Gastrocnemius medialis (tissue), 4 donors: ENCODE measurements at regions not wholly inside any gene's neighbourhood (a gene's known extent, or its start where the extent isn't known, plus 50 kb on each side); places are given as distances from the start of the nearest gene placed in this dataset.

ENCODE experiments used
- POLR2A ChIP-seq, 2 donors: fragments of 450-650 bp; IDR thresholded peaks; one replicate each; pipeline ENCODE4 v1.6.1; 2017; ENCODE audit warnings: antibody characterized with exemption in 2 of 2, mild to moderate bottlenecking in 2 of 2, moderate library complexity in 2 of 2
- TF ChIP-seq, protein P1 (sequence below), 5 experiments: fragments of 450-650 bp in 3 of 5; fragments of 200-600 bp in 2 of 5; sonication (generic) in 2 of 5; IDR thresholded peaks in 4 of 5; conservative IDR thresholded peaks in 1 of 5; 1 replicate in 4 of 5; 2 replicates in 1 of 5; pipeline ENCODE4 v1.5.1; 2016 to 2019; ENCODE audit warnings: antibody characterized with exemption in 5 of 5, mild to moderate bottlenecking in 3 of 5, moderate library complexity in 3 of 5

DNA sequence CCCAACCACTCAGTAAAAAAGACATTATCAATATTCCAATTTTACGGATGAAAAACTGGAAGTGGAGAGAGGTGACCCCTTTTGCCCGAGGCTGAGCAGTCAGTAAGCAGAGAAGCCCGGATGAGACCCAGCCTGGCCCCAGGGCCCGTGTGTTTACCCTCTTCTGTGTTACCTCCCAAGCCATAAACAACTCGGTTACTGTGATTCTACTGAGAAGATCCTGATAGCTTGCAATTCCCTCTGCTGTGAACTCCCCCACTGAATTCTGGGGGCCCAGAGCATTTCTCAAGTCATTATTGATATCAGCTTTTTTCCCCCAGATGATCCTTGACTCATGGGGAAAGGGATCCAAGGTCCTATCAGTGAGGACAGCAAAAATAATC, 482.6 kb upstream of the ERCC4 start:
- no peak for TF ChIP-seq POLR2A (IDR thresholded peaks at IDR 0.05)
- TF ChIP-seq, protein P1, sequence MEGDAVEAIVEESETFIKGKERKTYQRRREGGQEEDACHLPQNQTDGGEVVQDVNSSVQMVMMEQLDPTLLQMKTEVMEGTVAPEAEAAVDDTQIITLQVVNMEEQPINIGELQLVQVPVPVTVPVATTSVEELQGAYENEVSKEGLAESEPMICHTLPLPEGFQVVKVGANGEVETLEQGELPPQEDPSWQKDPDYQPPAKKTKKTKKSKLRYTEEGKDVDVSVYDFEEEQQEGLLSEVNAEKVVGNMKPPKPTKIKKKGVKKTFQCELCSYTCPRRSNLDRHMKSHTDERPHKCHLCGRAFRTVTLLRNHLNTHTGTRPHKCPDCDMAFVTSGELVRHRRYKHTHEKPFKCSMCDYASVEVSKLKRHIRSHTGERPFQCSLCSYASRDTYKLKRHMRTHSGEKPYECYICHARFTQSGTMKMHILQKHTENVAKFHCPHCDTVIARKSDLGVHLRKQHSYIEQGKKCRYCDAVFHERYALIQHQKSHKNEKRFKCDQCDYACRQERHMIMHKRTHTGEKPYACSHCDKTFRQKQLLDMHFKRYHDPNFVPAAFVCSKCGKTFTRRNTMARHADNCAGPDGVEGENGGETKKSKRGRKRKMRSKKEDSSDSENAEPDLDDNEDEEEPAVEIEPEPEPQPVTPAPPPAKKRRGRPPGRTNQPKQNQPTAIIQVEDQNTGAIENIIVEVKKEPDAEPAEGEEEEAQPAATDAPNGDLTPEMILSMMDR (IDR thresholded peaks at IDR 0.05 in 4 of 5, conservative IDR thresholded peaks at IDR 0.05 in 1 of 5) = no peak
